ENCODE measurements at regions not wholly inside any gene's neighbourhood (a gene's known extent, or its start where the extent isn't known, plus 50 kb on each side); places are given as distances from the start of the nearest gene placed in this dataset.

DNA sequence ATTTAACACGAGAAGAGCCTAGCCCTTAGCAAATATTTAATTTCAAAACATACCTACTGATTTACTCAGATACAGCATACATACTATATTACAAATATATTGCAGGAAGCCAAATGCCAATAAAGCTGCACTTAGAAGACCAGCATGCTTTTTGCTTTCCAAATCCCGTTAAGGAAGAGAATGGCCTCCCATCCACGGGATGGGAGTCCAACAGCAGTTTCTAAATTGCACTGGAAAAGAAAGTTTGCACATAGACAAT lies 156.3 kb upstream of the FOXN3 start:
- TF ChIP-seq, protein P1, sequence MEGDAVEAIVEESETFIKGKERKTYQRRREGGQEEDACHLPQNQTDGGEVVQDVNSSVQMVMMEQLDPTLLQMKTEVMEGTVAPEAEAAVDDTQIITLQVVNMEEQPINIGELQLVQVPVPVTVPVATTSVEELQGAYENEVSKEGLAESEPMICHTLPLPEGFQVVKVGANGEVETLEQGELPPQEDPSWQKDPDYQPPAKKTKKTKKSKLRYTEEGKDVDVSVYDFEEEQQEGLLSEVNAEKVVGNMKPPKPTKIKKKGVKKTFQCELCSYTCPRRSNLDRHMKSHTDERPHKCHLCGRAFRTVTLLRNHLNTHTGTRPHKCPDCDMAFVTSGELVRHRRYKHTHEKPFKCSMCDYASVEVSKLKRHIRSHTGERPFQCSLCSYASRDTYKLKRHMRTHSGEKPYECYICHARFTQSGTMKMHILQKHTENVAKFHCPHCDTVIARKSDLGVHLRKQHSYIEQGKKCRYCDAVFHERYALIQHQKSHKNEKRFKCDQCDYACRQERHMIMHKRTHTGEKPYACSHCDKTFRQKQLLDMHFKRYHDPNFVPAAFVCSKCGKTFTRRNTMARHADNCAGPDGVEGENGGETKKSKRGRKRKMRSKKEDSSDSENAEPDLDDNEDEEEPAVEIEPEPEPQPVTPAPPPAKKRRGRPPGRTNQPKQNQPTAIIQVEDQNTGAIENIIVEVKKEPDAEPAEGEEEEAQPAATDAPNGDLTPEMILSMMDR (IDR thresholded peaks at IDR 0.05; ENCODE audit: insufficient read depth, low read depth, low read length), result no peak
- DNase-seq (ENCODE audit: low read depth), result no peak
- H3K4me3 ChIP-seq (ENCODE audit: low read depth, low read length), result no peak overlapping the region

DNA sequence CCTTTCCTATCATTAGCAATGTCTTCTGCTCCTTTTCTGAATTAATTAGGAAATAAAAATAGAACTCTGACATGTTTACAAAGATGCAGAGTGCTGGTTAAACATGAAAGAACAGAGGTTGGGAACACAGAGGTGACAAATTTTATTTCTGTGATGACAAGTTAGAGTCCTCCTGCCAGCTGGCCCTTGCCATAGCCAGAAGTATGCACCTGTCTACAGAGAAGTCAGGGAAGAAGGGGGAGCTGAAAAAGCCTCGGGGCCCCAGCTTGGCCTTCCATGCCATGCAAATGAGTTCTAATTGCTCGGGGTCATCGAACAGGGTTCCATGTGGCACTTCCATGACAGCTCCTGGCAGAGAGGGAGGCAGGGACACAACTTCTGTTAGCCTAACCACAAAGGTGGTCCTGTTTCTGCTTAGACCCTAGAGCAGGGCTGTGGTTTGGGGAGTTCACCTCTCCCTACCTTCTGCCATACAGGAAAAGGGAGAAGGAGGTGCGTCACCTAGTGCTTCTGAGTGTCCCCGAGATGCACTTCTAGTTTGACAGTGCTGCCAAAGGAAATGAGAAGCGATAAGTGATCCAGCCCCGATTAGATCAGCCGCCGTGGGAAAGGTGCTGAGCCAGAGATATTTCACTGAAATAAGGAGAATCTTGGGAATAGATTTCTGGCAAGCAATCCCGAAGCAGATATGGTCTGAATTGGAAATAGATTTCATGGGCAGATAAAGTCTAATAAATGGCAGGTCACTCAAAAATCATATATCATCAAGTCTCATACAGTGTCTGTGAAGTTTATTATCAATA lies 155.8 kb upstream of the FOXN3 start:
- no peak for DNase-seq (ENCODE audit: low read depth)
- TF ChIP-seq, protein P1 (IDR thresholded peaks at IDR 0.05; ENCODE audit: insufficient read depth, low read depth, low read length), result no peak
- no peak overlapping the region for H3K4me3 ChIP-seq (ENCODE audit: low read depth, low read length)

DNA sequence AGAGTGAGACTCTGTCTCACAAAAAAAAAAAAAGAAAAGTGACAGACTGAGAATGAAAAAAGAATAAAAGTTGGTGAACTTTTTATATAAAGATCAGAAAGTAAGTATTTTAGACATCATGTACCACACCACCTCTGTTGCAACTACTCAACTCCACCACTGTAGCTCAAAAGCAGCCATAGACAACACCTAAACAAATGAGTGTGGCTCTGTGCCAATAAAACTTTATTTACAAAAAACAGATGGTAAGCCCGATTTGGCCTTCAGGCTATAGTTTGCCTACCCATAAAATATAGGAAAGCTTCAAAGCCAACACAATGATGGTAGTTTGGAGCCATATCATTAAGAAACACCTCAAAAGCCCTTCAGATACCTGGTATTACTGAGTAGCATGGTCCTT lies 154.5 kb upstream of the FOXN3 start:
- no peak overlapping the region for H3K4me3 ChIP-seq (ENCODE audit: low read depth, low read length)
- TF ChIP-seq, protein P1 (IDR thresholded peaks at IDR 0.05; ENCODE audit: insufficient read depth, low read depth, low read length), result no peak
- no peak for DNase-seq (ENCODE audit: low read depth)

DNA sequence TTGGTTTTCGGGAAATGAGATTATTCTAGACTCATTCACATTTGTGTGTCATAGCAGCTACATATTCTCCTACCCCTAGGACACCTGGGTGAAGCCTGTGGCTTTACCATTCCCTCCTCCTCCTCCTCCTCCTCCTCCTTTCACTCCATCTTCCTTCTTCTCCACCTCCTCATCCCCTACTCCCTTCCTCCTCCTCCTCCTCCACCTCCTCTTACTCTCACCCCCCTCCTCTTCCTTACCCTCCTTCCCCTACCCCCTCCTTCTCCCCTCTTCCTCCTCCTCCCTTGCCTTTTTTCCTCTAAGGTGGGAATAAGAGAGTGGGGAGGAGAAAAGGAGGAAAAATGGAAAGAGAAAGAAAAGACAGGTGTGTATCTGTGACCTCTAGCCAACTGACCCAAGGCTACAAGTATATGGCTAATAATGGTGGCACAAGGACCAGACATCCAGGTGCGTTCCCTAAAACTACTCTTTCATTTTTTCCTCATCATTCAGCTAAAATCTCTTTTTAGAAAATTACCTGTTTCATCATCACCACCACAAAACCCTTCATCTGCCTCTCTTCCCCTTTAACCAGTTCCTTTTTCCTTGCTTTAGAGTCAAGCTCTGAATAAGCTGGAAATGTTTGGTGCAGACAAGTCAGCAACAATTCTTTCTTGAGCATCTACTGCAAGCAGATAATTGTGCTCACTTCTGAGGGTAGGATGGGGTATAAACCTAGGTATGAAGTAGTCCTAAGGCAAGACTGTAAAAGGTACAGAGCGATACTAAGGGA lies 149.8 kb upstream of the FOXN3 start:
- DNase-seq (ENCODE audit: low read depth), result no peak
- TF ChIP-seq, protein P1 (IDR thresholded peaks at IDR 0.05; ENCODE audit: insufficient read depth, low read depth, low read length), result no peak
- H3K4me3 ChIP-seq (ENCODE audit: low read depth, low read length), result no peak overlapping the region

DNA sequence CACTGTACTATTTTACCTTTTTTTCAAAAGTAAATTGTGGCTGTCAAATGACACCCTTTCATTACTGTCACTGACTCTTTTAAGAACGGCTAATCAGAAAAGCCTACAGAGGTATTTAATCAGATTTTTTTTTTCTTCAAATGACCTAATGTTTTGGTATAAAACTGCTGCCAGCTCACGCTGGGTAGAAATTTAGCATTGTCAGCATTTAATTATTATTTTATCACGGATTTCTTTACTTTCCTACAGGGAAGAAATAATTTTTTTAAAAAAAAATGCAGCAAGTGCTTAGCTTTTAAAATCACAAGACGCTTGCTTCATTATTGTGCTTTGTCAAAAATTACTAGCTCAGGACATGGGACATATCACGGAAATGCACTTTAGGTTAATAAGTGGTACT lies 149.1 kb upstream of the FOXN3 start:
- no peak overlapping the region for H3K4me3 ChIP-seq (ENCODE audit: low read depth, low read length)
- no peak for DNase-seq (ENCODE audit: low read depth)
- TF ChIP-seq, protein P1 (IDR thresholded peaks at IDR 0.05; ENCODE audit: insufficient read depth, low read depth, low read length), result no peak

DNA sequence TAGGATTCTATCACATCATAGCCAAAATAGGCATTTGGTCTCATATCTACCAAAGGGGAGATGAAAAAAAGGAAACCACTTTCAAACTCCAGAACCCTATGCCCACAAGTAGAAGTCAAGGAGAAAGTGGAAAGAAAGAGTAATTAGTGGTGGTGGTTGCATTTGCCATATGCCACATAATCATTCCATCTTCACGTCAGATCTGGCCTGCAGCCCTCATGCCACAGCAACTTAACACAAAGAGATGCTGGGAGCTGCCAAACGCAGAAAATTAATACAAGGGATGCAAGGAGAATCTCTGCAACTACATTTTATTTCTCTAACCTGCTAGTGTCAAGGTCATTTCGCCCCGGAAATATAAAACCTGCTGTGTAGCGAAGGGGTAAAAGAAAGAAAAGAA lies 148.6 kb upstream of the FOXN3 start:
- DNase-seq (ENCODE audit: low read depth), result no peak
- TF ChIP-seq, protein P1 (IDR thresholded peaks at IDR 0.05; ENCODE audit: insufficient read depth, low read depth, low read length), result no peak
- H3K4me3 ChIP-seq (ENCODE audit: low read depth, low read length), result no peak overlapping the region

Data from fibroblast of villous mesenchyme (primary cell).